ENCODE measurements at regions not wholly inside any gene's neighbourhood (a gene's known extent, or its start where the extent isn't known, plus 50 kb on each side); places are given as distances from the start of the nearest gene placed in this dataset.
"Not testable (repeated sequence)": the region's sequence is repeated elsewhere in the genome, so short reads cannot be mapped to it uniquely, and the experiment has no call there.

GRCh38 chr12:38016602-38017001 is 300.0 kb upstream of the ALG10B start:
- DNase-seq: no peak

GRCh38 chr12:38025916-38026315 is 290.7 kb upstream of the ALG10B start:
- DNase-seq: no peak

GRCh38 chr12:38053113-38053512 is 263.5 kb upstream of the ALG10B start:
- no peak for DNase-seq

DNA sequence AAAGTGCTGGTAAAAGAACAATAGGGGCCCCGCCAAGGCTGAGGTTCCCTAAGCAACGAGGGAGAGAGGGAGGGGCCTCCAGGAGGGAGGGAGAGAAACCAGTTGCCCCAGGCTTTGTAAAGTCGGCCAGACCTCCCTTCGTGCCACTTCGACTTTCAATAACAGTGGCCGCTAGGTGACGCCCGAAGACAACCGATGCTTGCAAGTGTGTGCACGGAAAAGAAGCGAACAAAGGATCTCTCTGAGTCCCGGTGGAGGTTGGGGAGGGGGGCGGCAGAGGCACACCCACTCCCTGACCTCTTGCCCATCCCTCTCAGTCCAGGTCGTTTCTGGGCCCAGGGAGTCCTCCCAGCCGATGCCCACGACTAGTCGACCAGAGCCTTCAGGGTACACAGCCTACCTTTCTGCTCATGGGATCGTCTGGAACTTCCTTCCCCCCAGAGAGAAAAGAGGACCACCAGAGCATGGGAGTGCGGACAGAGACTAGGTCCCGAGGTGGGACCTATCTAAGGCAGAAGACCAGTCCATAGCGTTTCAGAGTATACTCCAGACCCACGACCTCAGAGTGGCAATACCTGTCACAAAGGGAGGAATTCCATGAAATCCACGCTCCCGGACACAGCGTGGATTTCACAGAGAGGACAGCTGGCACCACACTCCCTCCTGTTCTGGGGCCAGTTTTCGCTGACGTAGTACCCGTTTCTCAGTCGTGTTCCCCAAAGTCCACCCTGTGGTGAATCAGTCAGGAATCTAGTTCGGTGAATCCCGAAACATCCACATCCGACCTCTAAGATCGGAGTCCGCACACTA is 262.7 kb upstream of the ALG10B start:
- DNase-seq: no peak

- no peak for DNase-seq
These were observed 259.6 kb upstream of the ALG10B start for GRCh38 chr12:38056701-38057689.

GRCh38 chr12:38099686-38100085 is 216.9 kb upstream of the ALG10B start:
- no peak for DNase-seq

DNA sequence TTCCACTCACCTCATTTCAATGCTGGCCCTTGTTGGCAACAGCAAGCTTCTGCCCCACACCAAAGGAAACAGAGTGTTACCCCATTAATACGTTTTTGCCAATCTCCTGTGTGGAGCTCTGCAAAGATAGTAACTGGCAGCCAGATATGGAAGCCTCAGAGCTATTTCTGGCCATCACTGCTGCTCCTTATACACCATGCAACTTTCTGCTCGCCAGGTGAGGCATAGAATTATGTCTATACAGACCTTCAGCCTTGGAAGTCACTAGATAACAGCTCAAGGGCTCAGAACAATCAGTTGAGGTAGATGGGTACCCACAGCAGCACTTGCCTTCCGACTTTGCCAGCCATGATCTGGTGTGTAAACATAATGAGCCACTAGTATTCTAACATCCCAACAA is 214.8 kb upstream of the ALG10B start:
- DNase-seq: no peak

GRCh38 chr12:38102197-38102596 is 214.4 kb upstream of the ALG10B start:
- DNase-seq: no peak

GRCh38 chr12:38110026-38110699 is 206.4 kb upstream of the ALG10B start:
- no peak for DNase-seq

GRCh38 chr12:38113991-38114390 is 202.6 kb upstream of the ALG10B start:
- no peak for DNase-seq

GRCh38 chr12:38116968-38117367 is 199.6 kb upstream of the ALG10B start:
- DNase-seq: no peak

DNA sequence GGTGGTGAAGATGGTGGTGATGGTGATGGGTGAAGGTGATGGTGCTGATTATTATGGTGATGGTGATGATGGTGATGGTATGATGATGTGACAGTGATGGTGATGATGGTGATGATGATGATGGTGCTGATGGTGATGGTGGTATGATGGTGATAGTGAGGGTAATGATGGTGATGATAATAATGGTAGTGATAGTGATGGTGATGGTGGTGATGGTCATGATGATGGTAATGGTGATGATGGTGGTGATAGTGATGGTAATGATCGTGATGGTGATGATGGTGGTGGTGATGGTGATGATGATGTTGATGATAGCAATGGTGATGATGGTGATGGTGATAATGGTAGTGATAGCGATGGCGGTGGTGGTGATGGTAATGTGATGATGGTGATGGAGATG is 197.9 kb upstream of the ALG10B start:
- no peak for DNase-seq

DNA sequence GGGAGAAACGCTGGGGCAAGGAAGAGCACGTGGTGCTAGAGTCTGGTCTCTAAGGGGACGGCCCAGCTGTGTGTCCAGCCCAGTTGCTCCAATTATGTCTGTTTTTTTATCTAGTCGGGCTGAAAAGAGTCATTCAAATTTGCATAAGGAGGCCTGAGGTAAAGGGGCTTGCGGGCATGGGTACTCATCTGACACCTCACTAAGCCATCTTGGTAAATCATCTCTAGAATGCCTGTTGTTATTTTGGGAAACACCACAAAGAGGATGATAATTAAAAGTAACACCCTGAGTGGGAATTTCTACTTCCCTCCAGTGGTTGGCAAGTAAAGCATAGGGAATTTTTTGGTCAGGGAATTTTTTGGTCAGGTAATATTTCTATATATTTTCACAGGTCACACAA is 196.1 kb upstream of the ALG10B start:
- no peak for DNase-seq

GRCh38 chr12:38123028-38123427 is 193.5 kb upstream of the ALG10B start:
- not testable (repeated sequence) for DNase-seq

DNA sequence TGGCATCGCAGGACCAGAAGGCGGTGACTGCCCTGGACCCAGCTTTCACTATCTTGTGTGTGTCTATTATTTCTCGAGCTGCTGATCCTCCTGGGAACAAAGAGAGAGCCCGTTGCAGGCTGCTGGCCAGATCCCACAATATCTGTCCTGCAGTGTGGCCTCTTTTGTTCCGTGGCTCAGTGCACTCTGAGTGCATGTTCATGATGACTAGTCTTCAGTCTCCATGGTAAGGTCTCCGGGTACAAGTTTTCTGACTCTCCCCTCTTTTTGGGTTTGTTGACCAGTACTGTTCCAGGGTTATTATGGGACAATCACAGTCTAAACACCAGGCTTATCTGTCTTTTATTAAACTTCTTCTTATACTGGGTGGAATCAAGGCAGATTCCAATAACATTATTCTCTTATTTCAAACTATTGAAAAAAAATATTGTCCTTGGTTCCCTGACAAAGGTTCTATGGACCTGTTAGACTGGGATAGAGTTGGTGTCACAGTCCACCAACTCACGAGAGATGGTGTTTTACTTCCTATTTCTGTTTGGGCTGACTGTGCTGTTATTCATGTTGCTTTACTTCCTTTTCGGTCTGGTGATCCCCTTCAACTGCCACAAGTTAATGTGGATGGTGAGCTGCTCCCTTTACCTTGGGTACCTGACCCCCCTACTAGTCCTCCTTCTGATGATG is 192.9 kb upstream of the ALG10B start:
- DNase-seq: no peak

DNA sequence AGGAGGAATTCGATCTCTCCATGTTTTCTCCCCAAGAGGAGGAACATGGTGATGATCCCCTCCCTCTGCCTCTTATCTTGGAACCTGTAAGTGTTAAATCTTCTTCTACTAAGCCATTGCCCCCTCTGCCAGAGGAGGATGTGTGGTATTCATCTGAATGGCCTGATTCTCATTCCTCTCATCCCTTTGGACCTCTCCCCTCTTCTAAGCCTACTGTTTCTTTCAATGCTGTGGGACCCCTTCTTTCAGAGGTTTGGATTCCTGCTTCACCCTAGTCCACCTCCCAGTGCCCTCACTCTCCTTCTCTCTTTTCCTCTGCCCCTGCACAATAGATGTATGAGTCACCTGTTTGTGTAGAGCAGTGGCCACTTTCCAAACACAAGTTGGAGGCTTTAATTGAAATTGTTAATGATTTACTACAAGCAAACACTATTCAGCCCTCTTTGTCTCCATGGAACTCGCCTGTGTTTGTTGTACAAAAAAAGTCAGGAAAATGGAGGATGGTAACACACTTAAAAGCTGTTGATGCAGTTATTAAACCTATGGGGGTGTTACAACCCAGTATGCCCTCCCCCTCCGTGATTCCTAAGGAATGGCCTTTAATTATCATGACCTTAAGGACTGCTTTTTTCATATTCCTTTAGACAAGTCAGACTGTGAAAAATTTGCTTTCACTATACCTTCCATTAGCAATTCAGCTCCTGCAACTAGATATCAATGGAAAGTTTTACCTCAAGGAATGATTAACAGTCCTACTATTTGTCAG is 192.1 kb upstream of the ALG10B start:
- DNase-seq: no peak

GRCh38 chr12:38132139-38132538 is 184.4 kb upstream of the ALG10B start:
- DNase-seq: no peak

GRCh38 chr12:38137287-38137686 is 179.3 kb upstream of the ALG10B start:
- DNase-seq: no peak

GRCh38 chr12:38137716-38138115 is 178.9 kb upstream of the ALG10B start:
- no peak for DNase-seq

DNA sequence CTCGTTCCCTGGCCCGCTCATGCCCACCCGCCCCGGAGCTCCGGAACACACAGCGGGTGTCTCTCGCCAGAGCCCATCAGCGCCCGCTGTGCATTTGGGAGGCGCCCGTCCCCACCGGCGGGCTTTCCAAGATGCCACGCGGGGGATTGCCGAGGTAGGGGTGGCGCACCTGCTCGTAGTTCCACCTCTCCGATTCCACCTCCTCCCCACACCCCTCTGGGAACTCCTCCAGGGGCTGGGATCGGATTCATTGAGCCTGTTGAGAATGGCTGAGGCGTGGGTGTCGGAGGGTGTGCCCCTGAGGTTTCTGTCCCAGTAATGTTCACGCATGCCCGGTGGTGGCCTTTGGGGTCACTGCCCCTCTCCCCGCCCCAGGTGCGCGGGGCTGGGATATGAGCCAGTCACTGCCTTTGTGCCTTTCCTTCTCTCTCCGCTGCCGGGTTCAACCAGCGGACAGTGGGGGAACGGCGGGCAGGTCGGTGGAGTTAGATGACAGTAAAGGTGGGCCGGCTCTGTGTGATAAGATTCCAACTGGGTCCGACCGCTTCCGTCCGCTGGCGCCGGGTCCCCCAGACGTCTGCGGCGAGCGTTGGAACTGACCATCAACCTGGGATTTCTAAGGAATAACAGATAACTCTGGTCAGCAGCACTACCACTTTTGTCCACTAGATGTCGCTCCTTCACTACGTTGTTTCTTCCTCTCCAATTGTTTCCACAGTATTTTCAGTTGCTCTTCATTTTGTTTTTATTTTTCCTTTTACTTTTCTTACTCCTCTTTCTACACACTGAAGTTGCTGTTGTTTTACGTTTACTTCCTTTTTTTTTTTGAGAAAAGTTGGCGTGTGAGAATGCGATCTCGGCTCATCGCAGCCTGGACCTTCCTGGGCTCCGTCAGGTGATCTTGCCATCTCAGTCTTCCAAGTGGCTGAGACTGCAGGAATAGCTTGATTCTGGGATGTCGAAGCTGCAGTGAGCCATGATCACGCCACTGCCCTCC is 178.1 kb upstream of the ALG10B start:
- peak; percentile 44 for DNase-seq
